ENCODE measurements at regions not wholly inside any gene's neighbourhood (a gene's known extent, or its start where the extent isn't known, plus 50 kb on each side); places are given as distances from the start of the nearest gene placed in this dataset.

GRCh38 chr14:82878951-82879350, 1345.3 kb upstream of the SEL1L start:
- no peaks in the 10 kb centered on the region for H3F3A ChIP-seq (ENCODE audit: insufficient read depth, low read length, poor library complexity, severe bottlenecking)
- no peak overlapping the region for H3K27ac ChIP-seq (ENCODE audit: low read length)
- TF ChIP-seq SMC3 (conservative IDR thresholded peaks at IDR 0.05; ENCODE audit: poor library complexity) (no peak), EP300 (conservative IDR thresholded peaks at IDR 0.05; ENCODE audit: poor library complexity, severe bottlenecking) (no peak), RAD21 (conservative IDR thresholded peaks at IDR 0.05) (no peak), POLR2AphosphoS5 (IDR thresholded peaks at IDR 0.05) (no peak), MXI1 (conservative IDR thresholded peaks at IDR 0.05; ENCODE audit: poor library complexity, severe bottlenecking) (no peak), TAF1 (IDR thresholded peaks at IDR 0.05; ENCODE audit: low read depth) (no peak), EZH2 (IDR thresholded peaks at IDR 0.05; ENCODE audit: borderline replicate concordance, insufficient read depth, low read length, poor library complexity, severe bottlenecking) (no peak), REST (IDR thresholded peaks at IDR 0.05; ENCODE audit: borderline replicate concordance) (no peak)
- TF ChIP-seq, protein P1, sequence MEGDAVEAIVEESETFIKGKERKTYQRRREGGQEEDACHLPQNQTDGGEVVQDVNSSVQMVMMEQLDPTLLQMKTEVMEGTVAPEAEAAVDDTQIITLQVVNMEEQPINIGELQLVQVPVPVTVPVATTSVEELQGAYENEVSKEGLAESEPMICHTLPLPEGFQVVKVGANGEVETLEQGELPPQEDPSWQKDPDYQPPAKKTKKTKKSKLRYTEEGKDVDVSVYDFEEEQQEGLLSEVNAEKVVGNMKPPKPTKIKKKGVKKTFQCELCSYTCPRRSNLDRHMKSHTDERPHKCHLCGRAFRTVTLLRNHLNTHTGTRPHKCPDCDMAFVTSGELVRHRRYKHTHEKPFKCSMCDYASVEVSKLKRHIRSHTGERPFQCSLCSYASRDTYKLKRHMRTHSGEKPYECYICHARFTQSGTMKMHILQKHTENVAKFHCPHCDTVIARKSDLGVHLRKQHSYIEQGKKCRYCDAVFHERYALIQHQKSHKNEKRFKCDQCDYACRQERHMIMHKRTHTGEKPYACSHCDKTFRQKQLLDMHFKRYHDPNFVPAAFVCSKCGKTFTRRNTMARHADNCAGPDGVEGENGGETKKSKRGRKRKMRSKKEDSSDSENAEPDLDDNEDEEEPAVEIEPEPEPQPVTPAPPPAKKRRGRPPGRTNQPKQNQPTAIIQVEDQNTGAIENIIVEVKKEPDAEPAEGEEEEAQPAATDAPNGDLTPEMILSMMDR (IDR thresholded peaks at IDR 0.05; ENCODE audit: poor library complexity, severe bottlenecking): no peak
- H3K4me3 ChIP-seq (ENCODE audit: low read length): no peak overlapping the region
- no peak overlapping the region for H2AFZ ChIP-seq (ENCODE audit: low read depth, low read length)
- no peak overlapping the region for H3K9ac ChIP-seq (ENCODE audit: low read length)
- no peak overlapping the region for H3K4me2 ChIP-seq (ENCODE audit: low read length)
- no peaks in the 10 kb centered on the region for H3K9me2 ChIP-seq (ENCODE audit: insufficient read depth, low read length)
- H3K9me3 ChIP-seq (ENCODE audit: low read length): no peaks in the 10 kb centered on the region
- H4K20me1 ChIP-seq (ENCODE audit: insufficient read depth): no peaks in the 10 kb centered on the region
- H3K27me3 ChIP-seq (ENCODE audit: insufficient read depth, low read depth, low read length): no peaks in the 10 kb centered on the region
- H3K36me3 ChIP-seq (ENCODE audit: insufficient read depth, low read length): no peaks in the 10 kb centered on the region
- no peaks in the 10 kb centered on the region for H3K79me2 ChIP-seq (replicated peaks; ENCODE audit: insufficient read depth, low read length)

GRCh38 chr14:82879949-82880535, 1346.4 kb upstream of the SEL1L start:
- Histone ChIP-seq H3F3A (ENCODE audit: insufficient read depth, low read length, poor library complexity, severe bottlenecking) (no peaks in the 10 kb centered on the region), H2AFZ (ENCODE audit: low read depth, low read length) (no peak overlapping the region), H3K4me3 (ENCODE audit: low read length) (no peak overlapping the region), H3K4me2 (ENCODE audit: low read length) (no peak overlapping the region), H3K36me3 (ENCODE audit: insufficient read depth, low read length) (no peaks in the 10 kb centered on the region), H3K27me3 (ENCODE audit: insufficient read depth, low read depth, low read length) (no peaks in the 10 kb centered on the region), H3K9me3 (ENCODE audit: low read length) (no peaks in the 10 kb centered on the region), H3K9ac (ENCODE audit: low read length) (no peak overlapping the region), H3K27ac (ENCODE audit: low read length) (no peak overlapping the region), H3K9me2 (ENCODE audit: insufficient read depth, low read length) (no peaks in the 10 kb centered on the region), H3K79me2 (replicated peaks; ENCODE audit: insufficient read depth, low read length) (no peaks in the 10 kb centered on the region), H4K20me1 (ENCODE audit: insufficient read depth) (no peaks in the 10 kb centered on the region)
- no peak for TF ChIP-seq EZH2 (IDR thresholded peaks at IDR 0.05; ENCODE audit: borderline replicate concordance, insufficient read depth, low read length, poor library complexity, severe bottlenecking)
- TF ChIP-seq, protein P1 (IDR thresholded peaks at IDR 0.05; ENCODE audit: poor library complexity, severe bottlenecking): no peak
- no peak for TF ChIP-seq RAD21 (conservative IDR thresholded peaks at IDR 0.05)
- no peak for TF ChIP-seq TAF1 (IDR thresholded peaks at IDR 0.05; ENCODE audit: low read depth)
- no peak for TF ChIP-seq SMC3 (conservative IDR thresholded peaks at IDR 0.05; ENCODE audit: poor library complexity)
- no peak for TF ChIP-seq POLR2AphosphoS5 (IDR thresholded peaks at IDR 0.05)
- no peak for TF ChIP-seq REST (IDR thresholded peaks at IDR 0.05; ENCODE audit: borderline replicate concordance)
- TF ChIP-seq EP300 (conservative IDR thresholded peaks at IDR 0.05; ENCODE audit: poor library complexity, severe bottlenecking): no peak
- TF ChIP-seq MXI1 (conservative IDR thresholded peaks at IDR 0.05; ENCODE audit: poor library complexity, severe bottlenecking): no peak
